GM12878 (cell line): ENCODE measurements at regions not wholly inside any gene's neighbourhood (a gene's known extent, or its start where the extent isn't known, plus 50 kb on each side); places are given as distances from the start of the nearest gene placed in this dataset.

Experiments
- ATAC-seq: fragments of 200-7000 bp; cut with Tn5 transposase; 3 replicates; pipeline ENCODE4 v1.9.1; 2020; ENCODE audit warnings: mild to moderate bottlenecking, moderate library complexity
- BruUV-seq: library from RNA; stranded (reverse); fragments of 400-500 nt; replicated peaks from 2 replicates; lab custom pipeline; 2021; lab: Mats Ljungman, UMichigan
- CTCF ChIA-PET: fragments of 300-600 bp; sonication (Branson Sonifier 250); formaldehyde crosslinking; extraction: SDS; loops from one replicate; lab custom pipeline; 2021; ENCODE audit warnings: inconsistent platforms; lab: Yijun Ruan, JAX
- POLR2A ChIA-PET: fragments of 350-600 bp; formaldehyde crosslinking; extraction: SDS; loops from one replicate; lab custom pipeline; 2021; ENCODE audit warnings: inconsistent platforms; lab: Charles Lee
- RAD21 ChIA-PET: fragments of 300-600 bp; sonication (Branson Sonifier 250); formaldehyde crosslinking; loops from one replicate; lab custom pipeline; 2023; ENCODE audit warnings: antibody characterized with exemption; ENCODE audit not compliant: unreplicated experiment; lab: Charles Lee
- SMC1A ChIA-PET: fragments of 300-600 bp; sonication (Branson Sonifier 250); formaldehyde crosslinking; loops from one replicate; lab custom pipeline; 2023; ENCODE audit not compliant: unreplicated experiment, uncharacterized antibody; lab: Charles Lee
- DNase-seq: peaks from one replicate; pipeline ENCODE4 v3.0.0-alpha.2; 2011; ENCODE audit warnings: low read depth, low spot score
- FAIRE-seq: peaks from 3 replicates; lab custom pipeline; 2011; peaks lifted over from hg19 to GRCh38; lab: Jason Lieb, UNC
- H2AFZ ChIP-seq: 2 replicates; pipeline ENCODE4 v1.6.0; 2011; ENCODE audit warnings: low read depth, low read length, control low read depth; ENCODE audit not compliant: control insufficient read depth
- H3K27ac ChIP-seq: 2 replicates; pipeline ENCODE4 v1.5.1; 2011; ENCODE audit warnings: control low read depth; ENCODE audit not compliant: control insufficient read depth, insufficient read depth
- H3K27me3 ChIP-seq, 2 experiments: replicated peaks in 1 of 2; 2 replicates each; pipeline versions ENCODE4 v1.6.0 to v1.6.1; 2011; ENCODE audit warnings: low read length in 1 of 2; ENCODE audit not compliant: control insufficient read depth in 2 of 2, insufficient read depth in 2 of 2
- H3K36me3 ChIP-seq, 2 experiments: 2 replicates each; pipeline ENCODE4 v1.5.1; 2011; ENCODE audit warnings: low read length in 1 of 2; ENCODE audit not compliant: control insufficient read depth in 2 of 2, insufficient read depth in 2 of 2
- H3K4me1 ChIP-seq: 2 replicates; pipeline ENCODE4 v1.6.1; 2011; ENCODE audit warnings: mild to moderate bottlenecking, low read length, moderate library complexity, mixed read lengths; ENCODE audit not compliant: control insufficient read depth, insufficient read depth
- H3K4me2 ChIP-seq: 2 replicates; pipeline ENCODE4 v1.6.0; 2011; ENCODE audit warnings: control low read depth; ENCODE audit not compliant: control insufficient read depth, insufficient read depth
- H3K4me3 ChIP-seq: fragments of 200-600 bp; sonication (generic); 2 replicates; pipeline ENCODE4 v1.5.1; 2016
- H3K79me2 ChIP-seq: 2 replicates; pipeline ENCODE4 v1.6.0; 2011; ENCODE audit warnings: low read length; ENCODE audit not compliant: control insufficient read depth, insufficient read depth
- H3K9ac ChIP-seq: 2 replicates; pipeline ENCODE4 v1.8.0; 2011; ENCODE audit warnings: low read length, control low read depth, mixed read lengths; ENCODE audit not compliant: control insufficient read depth, insufficient read depth
- H3K9me3 ChIP-seq: replicated peaks from 3 replicates; pipeline ENCODE4 v1.5.1; 2011; ENCODE audit warnings: mild to moderate bottlenecking, low read length; ENCODE audit not compliant: control insufficient read depth, insufficient read depth
- H4K20me1 ChIP-seq: 2 replicates; pipeline ENCODE4 v1.6.0; 2011; ENCODE audit not compliant: control insufficient read depth, insufficient read depth
- ATF2 ChIP-seq: IDR thresholded peaks from 2 replicates; pipeline ENCODE4 v1.6.1; 2012; ENCODE audit warnings: low read length, inconsistent platforms
- BCLAF1 ChIP-seq: fragments of 450-650 bp; IDR thresholded peaks from 2 replicates; pipeline ENCODE4 v1.6.1; 2017; ENCODE audit warnings: antibody characterized with exemption, mild to moderate bottlenecking, moderate library complexity
- CREB1 ChIP-seq: IDR thresholded peaks from 2 replicates; pipeline ENCODE4 v1.6.1; 2012; ENCODE audit warnings: low read depth, mild to moderate bottlenecking, inconsistent platforms
- DPF2 ChIP-seq: fragments of 450-650 bp; IDR thresholded peaks from 2 replicates; pipeline ENCODE4 v1.6.1; 2017; ENCODE audit warnings: mild to moderate bottlenecking
- EP300 ChIP-seq, 2 experiments: fragments of 150-350 bp in 1 of 2; IDR thresholded peaks; 2 replicates each; pipeline ENCODE4 v1.6.1; 2011 to 2012; ENCODE audit warnings: low read depth in 2 of 2, low read length in 2 of 2, borderline replicate concordance in 1 of 2, improper control_type of control experiment in 1 of 2, inconsistent platforms in 1 of 2; ENCODE audit not compliant: control insufficient read depth in 1 of 2
- HSF1 ChIP-seq: fragments of 150-350 bp; IDR thresholded peaks from 2 replicates; pipeline ENCODE4 v1.6.1; 2014; ENCODE audit warnings: mild to moderate bottlenecking, low read depth, low read length
- KAT2A ChIP-seq: conservative IDR thresholded peaks from 2 replicates; pipeline ENCODE4 v1.6.1; 2011; ENCODE audit warnings: low read depth, low read length; ENCODE audit not compliant: control insufficient read depth
- KLF5 ChIP-seq: fragments of 450-650 bp; IDR thresholded peaks from 2 replicates; pipeline ENCODE4 v1.6.1; 2014; ENCODE audit warnings: mild to moderate bottlenecking; ENCODE audit not compliant: partially characterized antibody
- MEF2A ChIP-seq: IDR thresholded peaks from 2 replicates; pipeline ENCODE4 v1.6.1; 2011; ENCODE audit warnings: low read depth, mild to moderate bottlenecking, low read length, moderate library complexity; ENCODE audit not compliant: insufficient read depth
- MYB ChIP-seq: fragments of 150-350 bp; IDR thresholded peaks from 2 replicates; pipeline ENCODE4 v1.6.1; 2014; ENCODE audit warnings: mild to moderate bottlenecking, low read depth, low read length, borderline replicate concordance
- POU2F2 ChIP-seq: IDR thresholded peaks from 3 replicates; pipeline ENCODE4 v1.6.1; 2011; ENCODE audit warnings: low read depth, mild to moderate bottlenecking, low read length, borderline replicate concordance
- RBBP5 ChIP-seq: fragments of 200-600 bp; sonication (generic); conservative IDR thresholded peaks from 2 replicates; pipeline ENCODE4 v1.6.1; 2016
- RELA ChIP-seq: fragments of 450-650 bp; IDR thresholded peaks from 2 replicates; pipeline ENCODE4 v1.8.0; 2014; ENCODE audit warnings: borderline replicate concordance; ENCODE audit not compliant: partially characterized antibody
- SMC3 ChIP-seq: IDR thresholded peaks from 2 replicates; pipeline ENCODE4 v1.6.1; 2011; ENCODE audit warnings: low read length, improper control_type of control experiment, borderline replicate concordance
- SP1 ChIP-seq: IDR thresholded peaks from one replicate; pipeline ENCODE4 v1.6.1; 2011; ENCODE audit warnings: low read depth, low read length
- SREBF1 ChIP-seq: IDR thresholded peaks from 2 replicates; pipeline ENCODE4 v1.6.1; 2012; ENCODE audit warnings: mild to moderate bottlenecking, low read length
- STAT3 ChIP-seq: IDR thresholded peaks from 2 replicates; pipeline ENCODE4 v1.6.1; 2011; ENCODE audit warnings: low read depth, low read length, improper control_type of control experiment
- TAF1 ChIP-seq: IDR thresholded peaks from 2 replicates; pipeline ENCODE4 v1.6.1; 2011; ENCODE audit warnings: mild to moderate bottlenecking, low read depth, low read length, borderline replicate concordance
- WGBS: methylation state at CpG from one replicate; pipeline ENCODE4 v1.1.6; 2016; ENCODE audit warnings: low lambda C conversion rate; ENCODE audit not compliant: insufficient replicate concordance, insufficient coverage; ENCODE audit errors: missing lambda C conversion rate; 5-methylcytosine and 5-hydroxymethylcytosine counted together
- in situ Hi-C: fragments of 300-500 bp; cut with MboI; formaldehyde crosslinking; loops from 9 replicates; pipeline ENCODE4 v1.14.3; 2018; ENCODE audit warnings: mixed read lengths
- intact Hi-C: fragments of 100-400 bp; cut with micrococcal nuclease; formaldehyde crosslinking; loops from one replicate; pipeline ENCODE4 v1.14.2; 2022; ENCODE audit not compliant: unreplicated experiment

GRCh38 chr4:117224256-117224655 is 138.9 kb upstream of the TRAM1L1 start:
- intact Hi-C loops, result no loop called here

More at GRCh38 chr4:117224256-117224655, 138.9 kb upstream of the TRAM1L1 start:
- ATAC-seq (no peak), DNase-seq (no peak), FAIRE-seq (no peak)
- RAD21 ChIA-PET, result no interaction called here
- TF ChIP-seq POU2F2 (no peak), ATF2 (no peak), MYB (no peak), EP300 (IDR thresholded peaks at IDR 0.05; ENCODE audit: borderline replicate concordance in 1 of 2, control insufficient read depth in 1 of 2, low read depth in 2 of 2, low read length in 2 of 2) (no peak), DPF2 (no peak), MEF2A (no peak), RBBP5 (no peak), SP1 (no peak), SREBF1 (no peak), TAF1 (no peak), KAT2A (no peak), RELA (no peak), BCLAF1 (no peak), KLF5 (no peak), SMC3 (no peak), HSF1 (no peak), STAT3 (no peak), CREB1 (no peak)
- H3K4me1 ChIP-seq, result no peaks in the 10 kb centered on the region
- no peak overlapping the region for H3K4me3 ChIP-seq
- SMC1A ChIA-PET, result no interaction called here
- H3K9me3 ChIP-seq, result no peaks in the 10 kb centered on the region; the same call in 2 of the 3 replicates
- 48% methylated on average over 5 of the region's 5 CpGs for WGBS
- H3K36me3 ChIP-seq, result no peaks in the 10 kb centered on the region
- POLR2A ChIA-PET, result no interaction called here
- H3K4me2 ChIP-seq, result no peak overlapping the region
- in situ Hi-C loops, result no loop called here
- no peak overlapping the region for H3K9ac ChIP-seq
- H3K27me3 ChIP-seq, result no peaks in the 10 kb centered on the region
- no TSS peak for BruUV-seq
- H2AFZ ChIP-seq, result no peak overlapping the region
- CTCF ChIA-PET, result no interaction called here
- H3K79me2 ChIP-seq, result no peaks in the 10 kb centered on the region
- no peak overlapping the region for H3K27ac ChIP-seq
- no peaks in the 10 kb centered on the region for H4K20me1 ChIP-seq
